Heart right ventricle (tissue), 16 donors: ENCODE measurements at regions not wholly inside any gene's neighbourhood (a gene's known extent, or its start where the extent isn't known, plus 50 kb on each side); places are given as distances from the start of the nearest gene placed in this dataset.
A peak's percentile ranks its signal among the peaks of the same experiment; 100 is the strongest.

ENCODE experiments used
- ATAC-seq, 8 donors: fragments of 200-7000 bp; cut with Tn5 transposase; one replicate each; pipeline ENCODE4 v1.9.1; 2020; ENCODE audit warnings: mild to moderate bottlenecking in 8 of 8, moderate library complexity in 8 of 8, moderate number of reproducible peaks in 1 of 8
- DNase-seq, 2 donors: peaks; one replicate each; pipeline ENCODE4 v3.0.0-alpha.2; 2020
- H3K27ac ChIP-seq, 10 donors: fragments of 200-600 bp; sonication (generic) in 2 of 10; one replicate each; pipeline versions ENCODE4 v1.5.0 to v1.8.0; 2020 to 2022; ENCODE audit warnings: mild to moderate bottlenecking in 3 of 10
- H3K27me3 ChIP-seq, 7 donors: fragments of 200-600 bp; one replicate each; pipeline ENCODE4 v1.8.0; 2021 to 2022; ENCODE audit warnings: mild to moderate bottlenecking in 2 of 7
- H3K36me3 ChIP-seq, 9 donors: fragments of 200-600 bp; sonication (generic) in 1 of 9; one replicate each; pipeline versions ENCODE4 v1.5.0 to v1.8.0; 2020 to 2022; ENCODE audit warnings: mild to moderate bottlenecking in 2 of 9
- H3K4me1 ChIP-seq, 9 donors: fragments of 200-600 bp; sonication (generic) in 1 of 9; one replicate each; pipeline versions ENCODE4 v1.5.0 to v1.8.0; 2020 to 2022; ENCODE audit warnings: mild to moderate bottlenecking in 4 of 9
- H3K4me3 ChIP-seq, 10 donors: fragments of 200-600 bp; sonication (generic) in 2 of 10; one replicate each; pipeline versions ENCODE4 v1.5.0 to v1.8.0; 2020 to 2022; ENCODE audit warnings: mild to moderate bottlenecking in 7 of 10, moderate library complexity in 2 of 10
- H3K9me3 ChIP-seq, 11 donors: fragments of 200-600 bp in 10 of 11; sonication (generic) in 2 of 11; one replicate each; pipeline versions ENCODE4 v1.5.0 to v1.8.0; 2013 to 2022; ENCODE audit warnings: mild to moderate bottlenecking in 2 of 11, control low read depth in 1 of 11, moderate library complexity in 1 of 11
- CTCF ChIP-seq, 9 donors: fragments of 200-600 bp; sonication (generic) in 2 of 9; IDR thresholded peaks; one replicate each; pipeline versions ENCODE4 v1.5.0 to v1.8.0; 2021 to 2022; ENCODE audit warnings: antibody characterized with exemption in 9 of 9, mild to moderate bottlenecking in 5 of 9, moderate library complexity in 1 of 9
- WGBS, 2 donors: extraction: QIAGEN DNeasy Blood & Tissue Kit; methylation state at CpG; one replicate each; pipeline ENCODE4 v1.1.7; 2013; ENCODE audit warnings: inconsistent platforms in 1 of 2; 5-methylcytosine and 5-hydroxymethylcytosine counted together
- intact Hi-C, 10 donors: fragments of 100-400 bp; cut with DNase I; formaldehyde crosslinking; loops; one replicate each; pipeline versions ENCODE4 v1.11.1 to v1.14.2; 2022
- donor health status: Arrhythmogenic right ventricular cardiomyopathy.
- donor health status: ischemic (EF 13 %, LVEDD 7.1; RV severe dilation, severe dysfunction).
- donor health status: healthy with polysubstance abuse.
- donor health status: DM: no; HTN: yes; CAD: no.
- donor health status: DM: no; HTN: no; CAD: no.
- donor health status: ischemic (EF 25% LVEDD 6.9; RV normal size, moderate dysfunction).
- donor health status: ischemic (EF 25% LVEDD 5.7; RV mildly dilated, moderate dysfunction).
- donor health status: healthy.
- donor health status: DM: yes; HTN: yes; CAD: no.
- donor health status: Ischemic cardiomyopathy.
- donor health status: ischemic (EF 35%, LVEDD 5.7; RV mildly dilated, moderate dysfunction).
- donor health status: nonischemic (EF 11% LVEDD 7.7; RV severe dilation, severe dysfunction).
- donor health status: DM: yes; HTN: yes; CAD: no.
- donor health status: PGD.
- donor health status: ischemic (EF 29% LVEDD 5.4; RV normal size, mild dysfunction).
- donor health status: nonischemic (EF 23%, LVEDD 6.1; RV moderate dilation, normal function).

GRCh38 chr11:100631316-100631715 is 55.8 kb upstream of the ARHGAP42 start:
- ATAC-seq = no peak
- peak overlapping the region in 3 of 10 donors; percentile 30 to 54 (median 43) for H3K27ac ChIP-seq
- intact Hi-C loops = loop anchor here in 2 of 10 donors (5.0 kb wide), 2 partner anchors 54 to 221 kb away; no protein-coding TSS in a partner anchor

GRCh38 chr11:100632941-100633452 is 54.1 kb upstream of the ARHGAP42 start:
- H3K27ac ChIP-seq = peak overlapping the region; percentile 8 to 82 (median 62)

More at GRCh38 chr11:100631316-100631715, 55.8 kb upstream of the ARHGAP42 start:
- H3K4me1 ChIP-seq = peaks cover 0 to 38% (median 13%) of the 10 kb centered on the region in 9 donors
- 64 to 66% methylated on average over 3 of the region's 3 CpGs for WGBS, 2 donors
- no peak for DNase-seq
- H3K36me3 ChIP-seq = no peaks in the 10 kb centered on the region
- H3K27me3 ChIP-seq = no peaks in the 10 kb centered on the region
- H3K4me3 ChIP-seq = no peak overlapping the region
- no peaks in the 10 kb centered on the region for H3K9me3 ChIP-seq
- no peak for TF ChIP-seq CTCF (IDR thresholded peaks at IDR 0.05)

GRCh38 chr11:100635194-100635593 is 51.9 kb upstream of the ARHGAP42 start:
- DNase-seq (no peak), ATAC-seq (no peak)
- Histone ChIP-seq H3K9me3 (peaks cover 0 to 6% (median 0%) of the 10 kb centered on the region in 11 donors), H3K27ac (no peak overlapping the region), H3K36me3 (no peaks in the 10 kb centered on the region), H3K27me3 (no peaks in the 10 kb centered on the region), H3K4me3 (no peak overlapping the region), H3K4me1 (peaks cover 0 to 39% (median 13%) of the 10 kb centered on the region in 9 donors)
- 58 to 78% methylated on average over 3 of the region's 3 CpGs for WGBS, 2 donors
- TF ChIP-seq CTCF (IDR thresholded peaks at IDR 0.05) = no peak
- intact Hi-C loops = loop anchor here in 1 of 10 donors (5.0 kb wide), 1 partner anchor 58 kb away; no protein-coding TSS in a partner anchor

More at GRCh38 chr11:100632941-100633452, 54.1 kb upstream of the ARHGAP42 start:
- H3K36me3 ChIP-seq = no peaks in the 10 kb centered on the region
- no peaks in the 10 kb centered on the region for H3K27me3 ChIP-seq
- H3K4me1 ChIP-seq = peaks cover 0 to 38% (median 13%) of the 10 kb centered on the region in 9 donors
- peaks cover 0 to 6% (median 0%) of the 10 kb centered on the region in 11 donors for H3K9me3 ChIP-seq
- no peak overlapping the region for H3K4me3 ChIP-seq
- ATAC-seq (peak; percentile 79 to 96 (median 91)), DNase-seq (peak; percentile 43 to 80)
- intact Hi-C loops = loop anchor here in 2 of 10 donors (5.0 kb wide), 2 partner anchors 56 to 219 kb away; no protein-coding TSS in a partner anchor
- 2 to 8% methylated on average over 5 of the region's 5 CpGs for WGBS, 2 donors
- no peak for TF ChIP-seq CTCF (IDR thresholded peaks at IDR 0.05)

GRCh38 chr11:100636536-100636935 is 50.6 kb upstream of the ARHGAP42 start:
- Histone ChIP-seq H3K4me3 (no peak overlapping the region), H3K27ac (no peak overlapping the region), H3K36me3 (no peaks in the 10 kb centered on the region), H3K27me3 (no peaks in the 10 kb centered on the region), H3K4me1 (peaks cover 0 to 31% (median 11%) of the 10 kb centered on the region in 9 donors), H3K9me3 (peaks cover 0 to 6% (median 0%) of the 10 kb centered on the region in 11 donors)
- DNase-seq (no peak), ATAC-seq (no peak)
- whole genome bisulfite sequencing, 2 donors = 94 to 98% methylated on average over 3 of the region's 3 CpGs
- intact Hi-C loops = loop anchor here in 1 of 10 donors (5.0 kb wide), 1 partner anchor 59 kb away; no protein-coding TSS in a partner anchor
- TF ChIP-seq CTCF (IDR thresholded peaks at IDR 0.05) = no peak
